Body of pancreas (tissue), 4 donors: ENCODE measurements at regions not wholly inside any gene's neighbourhood (a gene's known extent, or its start where the extent isn't known, plus 50 kb on each side); places are given as distances from the start of the nearest gene placed in this dataset.

Source experiments
- ATAC-seq: fragments of 150-250 bp; one replicate; pipeline ENCODE4 v1.9.1; 2016
- DNase-seq, 4 donors: peaks; one replicate each; pipeline ENCODE4 v3.0.0-alpha.2; 2019
- H3K27ac ChIP-seq, 4 donors: fragments of 200-600 bp; sonication (generic); 1 replicate in 3 of 4; 2 replicates in 1 of 4; pipeline versions ENCODE4 v1.5.1 to v1.6.1; 2016 to 2019; ENCODE audit warnings: mild to moderate bottlenecking in 1 of 4, mixed read lengths in 1 of 4, moderate library complexity in 1 of 4
- H3K27me3 ChIP-seq, 2 donors: fragments of 200-600 bp; sonication (generic); one replicate each; pipeline ENCODE4 v1.6.0; 2016; ENCODE audit warnings: mild to moderate bottlenecking in 1 of 2
- H3K36me3 ChIP-seq, 2 donors: fragments of 200-600 bp; sonication (generic); replicated peaks in 1 of 2; 2 replicates each; pipeline ENCODE4 v1.5.1; 2016; ENCODE audit warnings: low read depth in 2 of 2; ENCODE audit not compliant: insufficient read depth in 1 of 2
- H3K4me1 ChIP-seq: fragments of 200-600 bp; sonication (generic); one replicate; pipeline ENCODE4 v1.6.0; 2016
- H3K4me3 ChIP-seq, 2 donors: fragments of 200-600 bp; sonication (generic); 1 replicate in 1 of 2; 2 replicates in 1 of 2; pipeline ENCODE4 v1.5.1; 2016 to 2019
- H3K9me3 ChIP-seq, 3 donors: fragments of 200-600 bp; sonication (generic); 1 replicate in 2 of 3; 2 replicates in 1 of 3; pipeline ENCODE4 v1.5.1; 2016
- CTCF ChIP-seq, 7 experiments: fragments of 450-650 bp in 4 of 7; fragments of 200-600 bp in 3 of 7; sonication (generic) in 3 of 7; IDR thresholded peaks; one replicate each; pipeline ENCODE4 v1.5.1; 2016 to 2019; ENCODE audit warnings: antibody characterized with exemption in 7 of 7
- POLR2A ChIP-seq, 3 donors: fragments of 450-650 bp; IDR thresholded peaks; one replicate each; pipeline ENCODE4 v1.6.1; 2016; ENCODE audit warnings: antibody characterized with exemption in 3 of 3, mild to moderate bottlenecking in 2 of 3
- WGBS, 2 donors: methylation state at CpG; one replicate each; pipeline ENCODE4 v1.1.5; 2017; 5-methylcytosine and 5-hydroxymethylcytosine counted together
- intact Hi-C: fragments of 100-400 bp; cut with DNase I; formaldehyde crosslinking; loops from one replicate; pipeline ENCODE4 v1.15.1; 2023

DNA sequence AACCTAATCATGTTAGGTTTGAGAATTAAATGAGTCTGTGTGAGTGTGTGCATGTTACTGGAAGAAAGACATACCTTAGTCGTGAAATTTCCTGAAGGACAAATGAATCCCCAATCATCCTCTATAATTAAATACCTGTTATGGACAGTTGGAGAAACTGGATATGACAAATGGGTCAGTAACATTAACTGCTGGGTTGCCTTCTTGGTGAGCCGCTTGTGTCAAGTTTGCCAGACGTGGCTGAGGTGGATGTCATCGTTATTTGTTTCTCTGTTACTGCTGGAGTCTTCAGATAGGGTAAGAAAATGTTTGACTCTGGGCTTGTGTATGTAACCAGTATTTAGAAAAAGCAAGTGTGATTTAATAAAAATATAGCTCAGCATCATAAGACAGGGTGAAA lies 131.6 kb downstream of the CAND1 start:
- H3K4me3 ChIP-seq, result no peak overlapping the region
- H3K9me3 ChIP-seq, result no peaks in the 10 kb centered on the region
- 83 to 88% methylated on average over 4 of the region's 4 CpGs for WGBS, 2 donors

GRCh38 chr12:67410246-67410645 lies 141.1 kb downstream of the CAND1 start:
- WGBS, 2 donors, result 2 to 23% methylated on average over 2 of the region's 2 CpGs

More for the DNA sequence above, 131.6 kb downstream of the CAND1 start:
- H3K36me3 ChIP-seq, result no peaks in the 10 kb centered on the region
- no peaks in the 10 kb centered on the region for H3K27me3 ChIP-seq
- H3K4me1 ChIP-seq, result no peaks in the 10 kb centered on the region
- TF ChIP-seq POLR2A (IDR thresholded peaks at IDR 0.05), result no peak
- TF ChIP-seq CTCF (IDR thresholded peaks at IDR 0.05), result no peak
- intact Hi-C loops, result no loop called here
- ATAC-seq (no peak), DNase-seq (no peak)
- H3K27ac ChIP-seq, result no peak overlapping the region

GRCh38 chr12:67410667-67411067 lies 141.5 kb downstream of the CAND1 start:
- ATAC-seq (peak; percentile 92), DNase-seq (peak; percentile 32 to 68 (median 53))
- TF ChIP-seq POLR2A (IDR thresholded peaks at IDR 0.05) (no peak), CTCF (IDR thresholded peaks at IDR 0.05) (peak in 3 of 7 experiments; percentile 4 to 20 (median 14))
- H3K36me3 ChIP-seq, result no peaks in the 10 kb centered on the region
- 2 to 11% methylated on average over 2 of the region's 2 CpGs for WGBS, 2 donors
- H3K9me3 ChIP-seq, result no peaks in the 10 kb centered on the region
- H3K27ac ChIP-seq, result peak overlapping the region; percentile 22 to 74 (median 50)
- no peak overlapping the region for H3K4me3 ChIP-seq
- intact Hi-C loops, result no loop called here
- H3K4me1 ChIP-seq, result peaks cover 22% of the 10 kb centered on the region
- no peaks in the 10 kb centered on the region for H3K27me3 ChIP-seq

More at GRCh38 chr12:67410246-67410645, 141.1 kb downstream of the CAND1 start:
- ATAC-seq, result peak; percentile 48
- no peak for TF ChIP-seq POLR2A (IDR thresholded peaks at IDR 0.05)
- TF ChIP-seq CTCF (IDR thresholded peaks at IDR 0.05), result no peak
- Histone ChIP-seq H3K4me1 (peaks cover 22% of the 10 kb centered on the region), H3K27me3 (no peaks in the 10 kb centered on the region), H3K4me3 (no peak overlapping the region), H3K36me3 (no peaks in the 10 kb centered on the region), H3K27ac (peak overlapping the region; percentile 22 to 74 (median 50)), H3K9me3 (no peaks in the 10 kb centered on the region)
- no peak for DNase-seq
- intact Hi-C loops, result no loop called here

DNA sequence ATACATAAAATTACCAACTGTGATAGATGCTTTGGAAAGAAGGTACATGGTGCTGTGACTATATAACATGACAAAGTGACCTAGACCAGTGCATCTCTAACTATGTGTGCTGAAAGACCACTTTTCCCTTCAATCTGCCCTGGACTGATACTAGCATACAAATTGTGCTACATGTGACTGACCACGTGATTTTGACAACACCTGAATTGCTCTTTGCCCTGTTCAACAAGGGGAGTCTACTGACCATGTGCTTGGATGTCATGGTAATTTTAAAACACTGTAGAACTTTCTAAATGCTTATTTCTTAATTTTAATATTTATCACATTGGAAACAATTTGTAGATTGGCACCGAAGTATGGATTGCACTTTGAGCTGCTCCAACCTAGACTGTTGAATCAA lies 142.4 kb downstream of the CAND1 start:
- Histone ChIP-seq H3K27me3 (no peaks in the 10 kb centered on the region), H3K4me3 (no peak overlapping the region), H3K4me1 (peaks cover 22% of the 10 kb centered on the region), H3K9me3 (no peaks in the 10 kb centered on the region), H3K27ac (peak overlapping the region in 3 of 4 donors; percentile 22 to 74 (median 68)), H3K36me3 (no peaks in the 10 kb centered on the region)
- intact Hi-C loops, result no loop called here
- no peak for DNase-seq
- TF ChIP-seq POLR2A (IDR thresholded peaks at IDR 0.05) (no peak), CTCF (IDR thresholded peaks at IDR 0.05) (no peak)
- WGBS, 2 donors, result 34 to 41% methylated on average over 2 of the region's 2 CpGs
- no peak for ATAC-seq

DNA sequence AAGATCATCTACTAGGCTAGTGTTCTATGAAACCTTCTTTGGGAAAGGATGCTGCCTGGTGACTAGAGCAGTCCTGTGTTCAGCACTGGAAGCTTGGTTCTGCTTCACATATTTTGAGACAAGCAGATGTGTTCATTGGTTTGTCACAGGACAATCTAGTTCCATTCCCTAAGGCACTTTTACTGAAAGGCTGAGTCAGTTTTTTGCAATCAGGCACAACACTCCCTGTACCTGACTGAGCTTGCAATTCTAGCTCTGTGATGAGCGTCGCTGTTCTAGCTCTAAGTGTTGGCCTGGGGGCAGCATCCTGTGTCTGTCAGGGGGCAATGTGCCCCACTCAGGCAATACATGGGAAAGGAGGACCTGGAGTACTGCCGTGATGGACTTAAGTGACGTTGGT lies 144.4 kb downstream of the CAND1 start:
- H3K27me3 ChIP-seq, result no peaks in the 10 kb centered on the region
- TF ChIP-seq POLR2A (IDR thresholded peaks at IDR 0.05) (no peak), CTCF (IDR thresholded peaks at IDR 0.05) (no peak)
- intact Hi-C loops, result no loop called here

More for the DNA sequence above, 144.4 kb downstream of the CAND1 start:
- DNase-seq (no peak), ATAC-seq (no peak)
- H3K27ac ChIP-seq, result no peak overlapping the region
- 82 to 92% methylated on average over 4 of the region's 4 CpGs for WGBS, 2 donors
- H3K4me1 ChIP-seq, result peaks cover 22% of the 10 kb centered on the region
- H3K36me3 ChIP-seq, result no peaks in the 10 kb centered on the region
- no peak overlapping the region for H3K4me3 ChIP-seq
- no peaks in the 10 kb centered on the region for H3K9me3 ChIP-seq
